HCT116 (cell line): ENCODE measurements at regions not wholly inside any gene's neighbourhood (a gene's known extent, or its start where the extent isn't known, plus 50 kb on each side); places are given as distances from the start of the nearest gene placed in this dataset.

Experiments used
- EZH2phosphoT487 ChIP-seq: fragments of 200-600 bp; IDR thresholded peaks from 2 replicates; pipeline ENCODE4 v1.6.1; 2018; ENCODE audit warnings: antibody characterized with exemption, borderline replicate concordance
- JUND ChIP-seq: IDR thresholded peaks from 2 replicates; pipeline ENCODE4 v1.6.1; 2012
- POLR2A ChIP-seq: IDR thresholded peaks from 2 replicates; pipeline ENCODE4 v1.7.0; 2011; ENCODE audit warnings: borderline replicate concordance; ENCODE audit not compliant: insufficient read depth, insufficient read length; ENCODE audit errors: extremely low read depth
- RAD21 ChIP-seq: IDR thresholded peaks from 2 replicates; pipeline ENCODE4 v1.6.1; 2012; ENCODE audit warnings: low read depth, mild to moderate bottlenecking
- SIN3A ChIP-seq: IDR thresholded peaks from 2 replicates; pipeline ENCODE4 v1.6.1; 2012; ENCODE audit warnings: low read depth
- YY1 ChIP-seq: IDR thresholded peaks from 2 replicates; pipeline ENCODE4 v1.6.1; 2011; ENCODE audit warnings: low read length, low read depth, moderate library complexity, mild to moderate bottlenecking; ENCODE audit not compliant: insufficient replicate concordance; ENCODE audit errors: extremely low read depth
- ZNF274 ChIP-seq: fragments of 200-500 bp; sonication (Bioruptor generic); IDR thresholded peaks from 2 replicates; pipeline ENCODE4 v1.6.1; 2014; ENCODE audit warnings: mild to moderate bottlenecking, low read depth, low read length, inconsistent platforms
- TF ChIP-seq, protein P1 (sequence below), 3 experiments: fragments of 200-600 bp in 1 of 3; sonication (generic) in 1 of 3; IDR thresholded peaks in 2 of 3; conservative IDR thresholded peaks in 1 of 3; 2 replicates each; pipeline ENCODE4 v1.5.1; 2012 to 2017; ENCODE audit warnings: low read depth in 2 of 3, low read length in 2 of 3, antibody characterized with exemption in 1 of 3, borderline replicate concordance in 1 of 3, control low read depth in 1 of 3, mild to moderate bottlenecking in 1 of 3, mixed read lengths in 1 of 3, mixed run types in 1 of 3, moderate library complexity in 1 of 3; ENCODE audit not compliant: insufficient read depth in 1 of 3
- TF ChIP-seq, protein P2 (sequence below): IDR thresholded peaks from 2 replicates; pipeline ENCODE4 v1.6.1; 2012

DNA sequence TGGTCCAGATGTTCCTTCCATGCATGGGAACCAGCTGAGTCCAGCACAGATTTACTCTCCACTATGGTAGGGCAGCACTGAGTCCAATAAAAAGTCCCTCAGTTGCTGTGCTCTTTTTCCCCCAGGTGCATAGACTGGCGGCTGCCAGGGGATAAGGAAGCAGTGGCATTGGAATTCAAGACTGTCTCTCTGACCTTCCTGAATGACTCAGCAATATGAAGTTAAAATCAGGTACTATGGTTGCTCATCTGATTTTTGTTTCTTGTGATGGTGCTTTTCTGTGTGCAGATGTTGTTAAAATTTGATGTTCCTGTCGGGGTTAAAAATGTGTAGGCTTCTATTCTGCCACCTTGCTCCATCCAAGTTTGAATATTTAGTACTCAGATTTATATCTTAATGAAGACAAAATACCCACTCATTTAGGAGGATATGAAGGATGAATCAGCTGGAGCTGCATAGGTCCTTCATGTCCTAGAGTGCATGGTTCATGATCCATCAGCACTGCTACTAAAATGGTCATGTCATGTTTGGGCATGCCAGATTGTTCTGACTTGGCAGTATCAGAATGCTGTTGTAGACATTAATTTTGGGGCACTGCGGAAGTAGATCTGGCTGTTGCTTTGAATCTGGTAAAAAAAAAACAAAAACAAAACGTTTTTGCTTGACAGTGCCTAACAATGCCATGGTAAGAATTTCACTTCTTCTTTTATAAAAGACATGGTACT is 321.2 kb upstream of the MAP3K7 start:
- TF ChIP-seq POLR2A (no peak), JUND (no peak), YY1 (no peak), EZH2phosphoT487 (no peak), ZNF274 (no peak), RAD21 (no peak), SIN3A (no peak)
- TF ChIP-seq, protein P1, sequence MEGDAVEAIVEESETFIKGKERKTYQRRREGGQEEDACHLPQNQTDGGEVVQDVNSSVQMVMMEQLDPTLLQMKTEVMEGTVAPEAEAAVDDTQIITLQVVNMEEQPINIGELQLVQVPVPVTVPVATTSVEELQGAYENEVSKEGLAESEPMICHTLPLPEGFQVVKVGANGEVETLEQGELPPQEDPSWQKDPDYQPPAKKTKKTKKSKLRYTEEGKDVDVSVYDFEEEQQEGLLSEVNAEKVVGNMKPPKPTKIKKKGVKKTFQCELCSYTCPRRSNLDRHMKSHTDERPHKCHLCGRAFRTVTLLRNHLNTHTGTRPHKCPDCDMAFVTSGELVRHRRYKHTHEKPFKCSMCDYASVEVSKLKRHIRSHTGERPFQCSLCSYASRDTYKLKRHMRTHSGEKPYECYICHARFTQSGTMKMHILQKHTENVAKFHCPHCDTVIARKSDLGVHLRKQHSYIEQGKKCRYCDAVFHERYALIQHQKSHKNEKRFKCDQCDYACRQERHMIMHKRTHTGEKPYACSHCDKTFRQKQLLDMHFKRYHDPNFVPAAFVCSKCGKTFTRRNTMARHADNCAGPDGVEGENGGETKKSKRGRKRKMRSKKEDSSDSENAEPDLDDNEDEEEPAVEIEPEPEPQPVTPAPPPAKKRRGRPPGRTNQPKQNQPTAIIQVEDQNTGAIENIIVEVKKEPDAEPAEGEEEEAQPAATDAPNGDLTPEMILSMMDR (IDR thresholded peaks at IDR 0.05 in 2 of 3, conservative IDR thresholded peaks at IDR 0.05 in 1 of 3; ENCODE audit: borderline replicate concordance in 1 of 3, insufficient read depth in 1 of 3, low read depth in 2 of 3, low read length in 2 of 3), result no peak
- TF ChIP-seq, protein P2, sequence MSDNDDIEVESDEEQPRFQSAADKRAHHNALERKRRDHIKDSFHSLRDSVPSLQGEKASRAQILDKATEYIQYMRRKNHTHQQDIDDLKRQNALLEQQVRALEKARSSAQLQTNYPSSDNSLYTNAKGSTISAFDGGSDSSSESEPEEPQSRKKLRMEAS, result no peak
